CD4-positive, alpha-beta T cell treated with Interleukin-17A for 1 hour (primary cell): ENCODE measurements at regions not wholly inside any gene's neighbourhood (a gene's known extent, or its start where the extent isn't known, plus 50 kb on each side); places are given as distances from the start of the nearest gene placed in this dataset.
"Not testable (repeated sequence)": the region's sequence is repeated elsewhere in the genome, so short reads cannot be mapped to it uniquely, and the experiment has no call there.

Experiments used
- DNase-seq: peaks from one replicate; pipeline ENCODE4 v3.0.0-alpha.2; 2020

DNA sequence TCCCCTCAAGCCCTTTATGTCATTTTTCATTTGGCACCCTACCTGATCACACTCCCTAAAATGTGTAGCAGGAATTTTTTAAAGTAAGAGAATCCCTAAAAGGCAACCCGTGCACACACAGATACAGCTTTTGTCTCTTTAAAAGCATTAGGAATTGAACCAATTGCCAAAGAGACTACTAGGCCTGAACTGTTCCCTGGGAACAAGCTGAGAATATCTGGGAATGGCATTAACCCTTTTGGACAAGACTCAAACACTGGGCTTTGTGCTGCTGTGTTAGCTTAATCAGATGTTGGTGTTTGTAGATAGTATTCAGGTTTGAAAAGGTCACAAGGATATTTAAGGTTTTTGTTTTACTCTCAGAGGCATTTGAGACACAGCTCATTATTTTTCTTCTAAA, 414.4 kb upstream of the PDZRN3 start:
- DNase-seq = no peak

DNA sequence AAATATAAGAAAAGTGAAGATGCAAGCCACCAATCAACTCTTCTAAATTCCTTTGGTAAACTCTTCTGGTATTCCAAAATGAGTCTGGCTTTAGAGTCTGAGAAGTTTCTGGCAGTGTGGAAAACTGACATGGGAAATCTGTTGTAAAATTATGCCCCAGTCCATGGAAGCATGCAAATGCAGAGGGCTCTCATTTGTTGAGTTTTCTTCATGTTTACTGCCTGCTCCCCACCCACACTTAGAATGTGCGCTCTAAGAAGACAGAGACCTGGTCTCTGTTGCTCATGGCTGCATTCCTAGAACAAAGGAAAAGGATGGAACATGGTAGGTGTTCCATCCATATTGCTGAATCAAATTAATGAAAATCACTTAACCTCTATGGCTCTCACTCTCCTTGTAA, 411.8 kb upstream of the PDZRN3 start:
- DNase-seq = no peak

DNA sequence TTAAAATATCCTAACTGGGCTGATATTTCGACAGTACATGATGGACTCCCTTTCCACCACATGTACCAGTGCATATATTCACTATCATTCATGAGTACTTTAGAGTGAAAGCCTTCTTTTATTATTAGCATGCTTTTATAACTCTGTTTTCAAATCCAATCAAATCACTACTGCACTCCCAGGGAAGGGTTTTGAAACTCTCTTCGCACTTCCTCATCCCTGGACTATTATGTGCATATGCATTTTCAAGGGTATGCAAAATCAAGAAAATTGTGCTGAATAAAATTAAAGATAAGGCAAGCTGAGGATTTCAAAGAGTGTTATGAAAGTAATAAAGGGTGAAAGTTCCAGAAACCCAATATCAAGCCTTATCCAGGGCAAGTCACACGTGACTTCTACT, 411.4 kb upstream of the PDZRN3 start:
- DNase-seq = no peak

DNA sequence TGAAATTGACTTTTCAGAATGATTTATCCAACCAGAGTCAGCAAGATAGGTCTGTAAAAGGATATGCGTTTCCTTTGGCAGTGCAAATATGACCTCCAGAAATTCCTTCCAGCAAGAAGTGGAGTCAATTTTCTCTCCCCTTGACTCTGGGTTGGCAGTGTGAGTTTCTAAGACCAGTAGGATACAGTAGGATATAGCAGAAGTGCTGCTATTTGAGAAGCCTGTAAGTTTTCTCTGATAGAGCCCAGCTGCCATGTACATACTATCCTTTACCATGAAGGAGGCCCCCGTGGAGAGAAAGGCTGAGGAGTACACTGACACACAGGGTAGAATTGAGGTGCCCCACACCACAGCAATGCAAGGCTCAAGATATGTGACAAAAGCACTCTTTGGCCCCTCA, 409.1 kb upstream of the PDZRN3 start:
- no peak for DNase-seq

DNA sequence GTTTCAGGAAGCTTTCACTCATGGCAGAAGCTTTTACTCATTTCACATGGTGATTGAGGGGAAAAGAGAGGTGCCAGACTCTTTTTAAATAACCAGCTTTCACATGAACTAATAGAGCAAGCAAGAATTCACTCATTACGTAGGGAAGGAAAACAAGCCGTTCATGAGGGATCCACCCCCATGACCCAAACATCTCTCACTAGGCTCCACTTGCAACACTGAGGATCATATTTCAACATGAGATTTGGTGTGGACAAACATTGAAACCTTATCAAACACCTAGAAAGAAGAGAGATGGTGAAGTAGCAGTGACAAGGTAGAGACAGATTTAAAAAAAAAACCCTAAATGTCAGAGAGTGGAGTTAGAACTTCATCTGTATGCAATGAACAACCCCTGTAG, 408.6 kb upstream of the PDZRN3 start:
- DNase-seq = no peak

DNA sequence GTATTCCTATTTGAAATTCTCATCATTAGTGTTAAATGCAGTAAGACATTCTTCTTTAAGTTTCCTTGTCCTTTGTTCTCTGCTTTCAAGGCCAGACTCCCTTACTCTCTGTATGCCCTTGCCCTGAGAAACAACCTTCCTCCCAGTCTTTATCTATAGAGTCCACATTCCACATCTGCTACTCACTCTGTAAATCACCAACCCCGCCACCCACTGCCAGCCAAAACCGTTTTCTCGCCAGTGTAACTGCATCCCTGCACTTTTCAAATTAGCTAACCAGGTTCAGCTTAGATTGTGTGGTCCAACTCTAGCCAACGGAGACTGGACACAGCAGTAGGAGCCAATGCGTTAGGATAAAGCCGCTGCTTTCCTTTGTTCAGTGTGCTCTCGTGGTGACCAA, 402.4 kb upstream of the PDZRN3 start:
- DNase-seq = no peak

DNA sequence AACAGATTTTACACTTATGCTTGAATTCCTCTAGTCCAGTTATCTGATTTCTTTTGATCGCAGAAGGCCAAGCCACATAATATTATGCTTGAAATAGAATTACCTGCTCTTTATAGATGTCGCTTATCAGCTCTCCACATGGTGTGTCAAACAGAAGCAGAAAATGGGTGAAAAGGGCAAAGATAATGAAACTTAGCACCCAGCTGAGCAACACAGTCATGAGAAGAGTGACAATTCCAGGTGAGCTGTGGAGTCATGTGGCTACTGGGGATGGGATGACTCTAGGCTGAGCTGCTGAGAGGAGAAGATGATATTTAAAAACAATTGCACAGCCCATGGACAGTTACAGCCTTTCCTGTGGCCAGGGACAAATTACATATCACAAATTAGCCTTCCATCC, 398.7 kb upstream of the PDZRN3 start:
- DNase-seq = no peak

DNA sequence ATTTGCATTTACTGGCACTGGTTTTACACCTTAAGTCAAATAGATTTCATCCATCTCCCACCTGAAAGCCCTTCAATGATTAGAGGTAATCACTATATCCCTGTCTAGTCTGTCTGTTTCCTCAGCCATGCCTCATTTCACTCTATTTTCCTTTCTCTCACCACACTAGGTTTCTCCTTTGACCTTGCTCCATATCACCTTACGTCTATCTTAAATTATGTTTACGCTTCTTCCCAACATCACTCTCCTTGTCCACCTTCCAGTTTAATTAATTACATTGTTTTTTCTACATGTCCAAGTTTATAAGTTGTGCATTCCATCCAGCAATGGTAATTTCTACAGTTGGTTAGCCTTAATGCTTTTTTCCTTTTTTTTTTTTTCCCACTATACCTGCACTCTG, 396.7 kb upstream of the PDZRN3 start:
- no peak for DNase-seq

DNA sequence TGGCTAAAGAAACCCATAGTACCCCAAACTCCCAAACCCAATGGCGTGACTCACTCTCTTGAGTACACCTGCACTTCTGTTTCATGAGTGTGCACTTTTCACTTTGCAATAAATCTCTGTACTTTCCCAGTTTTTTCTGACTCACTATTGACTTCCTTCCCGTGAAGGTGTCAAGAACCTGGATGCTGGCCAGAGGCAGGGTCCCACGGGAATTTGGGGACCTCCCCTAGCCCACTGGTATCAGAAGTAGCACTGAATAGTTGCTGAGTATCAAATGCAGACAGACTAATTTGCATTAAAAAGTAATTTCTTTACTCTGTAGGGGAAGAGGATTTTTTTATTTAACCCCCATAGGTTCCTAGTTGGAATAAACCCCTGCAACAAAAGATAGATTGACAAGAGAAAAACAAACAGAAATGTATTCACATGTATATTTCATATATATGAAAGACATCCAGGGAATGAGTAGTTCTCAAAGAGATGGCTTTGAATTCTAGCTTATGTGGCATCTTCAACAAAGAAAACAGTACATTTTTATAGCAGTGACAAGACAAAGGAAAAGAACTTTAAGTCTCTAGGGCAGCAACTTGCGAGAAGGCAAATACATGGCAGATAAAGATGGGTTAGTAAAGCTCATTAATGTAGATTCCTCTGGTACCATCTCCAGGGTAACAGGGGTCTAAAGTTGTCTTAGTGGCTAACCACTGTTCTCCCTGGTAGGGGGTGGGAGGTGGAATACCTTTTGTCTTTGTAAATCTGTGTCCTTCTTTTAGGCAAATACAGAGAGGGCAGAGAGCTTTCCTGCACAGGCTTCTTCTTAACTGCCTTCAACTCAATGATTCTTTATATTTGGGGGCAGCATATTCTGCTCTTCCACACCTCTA, 385.5 kb upstream of the PDZRN3 start:
- no peak for DNase-seq

DNA sequence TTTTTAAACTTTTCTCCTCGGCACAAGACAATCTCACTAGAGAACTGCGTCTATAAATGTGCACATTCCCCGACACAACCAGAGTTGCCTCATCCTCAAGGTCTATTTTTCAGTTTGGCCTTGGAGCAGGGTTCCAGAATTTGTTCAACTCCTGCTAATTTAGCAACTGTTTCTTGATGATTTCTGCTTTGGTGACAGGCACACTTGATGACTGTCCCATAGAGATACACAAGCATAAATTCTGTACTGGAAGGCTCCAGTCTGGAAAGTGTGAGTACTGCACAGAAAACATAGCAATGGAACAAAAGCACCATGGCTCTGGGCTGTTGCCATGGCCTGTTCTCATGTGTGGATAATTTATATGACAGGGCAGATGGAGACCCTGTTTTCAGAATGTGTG, 379.6 kb upstream of the PDZRN3 start:
- DNase-seq = no peak

DNA sequence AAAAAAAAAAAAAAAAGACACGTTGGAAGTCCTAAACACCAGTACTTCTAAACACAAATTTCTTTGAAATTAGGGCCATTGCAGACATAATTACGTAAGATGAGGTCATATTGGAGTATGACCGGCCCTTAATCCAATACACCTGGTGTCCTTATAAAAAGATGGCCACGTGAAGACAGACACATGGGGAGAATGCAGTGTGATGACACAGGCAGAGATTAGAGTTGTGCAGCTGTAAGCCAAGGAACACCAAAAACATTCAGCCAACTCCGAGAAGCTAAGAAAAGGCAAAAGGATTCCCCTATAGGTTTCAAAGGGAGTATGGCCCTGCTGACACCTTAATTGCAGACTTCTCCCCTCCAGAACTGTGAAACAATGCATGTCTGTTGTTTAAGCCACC, 379.0 kb upstream of the PDZRN3 start:
- no peak for DNase-seq

DNA sequence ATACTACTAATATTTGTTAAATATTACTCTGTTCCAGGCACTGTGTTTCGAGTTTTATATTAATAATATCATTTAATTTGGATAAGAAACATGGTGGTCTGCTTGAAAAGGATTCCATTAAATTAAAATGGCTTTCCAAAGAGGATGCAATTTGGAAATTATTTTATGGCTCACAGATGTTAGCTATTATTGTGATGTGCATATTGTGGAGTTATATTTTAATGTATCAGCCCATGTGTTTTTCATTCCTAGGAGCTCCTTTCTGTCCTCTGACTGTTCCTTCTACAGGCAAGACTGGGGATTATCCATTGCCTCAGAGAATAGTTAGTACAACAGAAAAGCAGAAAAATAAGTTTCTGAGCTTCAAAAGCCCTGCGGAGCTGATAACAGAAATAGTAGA, 376.7 kb upstream of the PDZRN3 start:
- no peak for DNase-seq

DNA sequence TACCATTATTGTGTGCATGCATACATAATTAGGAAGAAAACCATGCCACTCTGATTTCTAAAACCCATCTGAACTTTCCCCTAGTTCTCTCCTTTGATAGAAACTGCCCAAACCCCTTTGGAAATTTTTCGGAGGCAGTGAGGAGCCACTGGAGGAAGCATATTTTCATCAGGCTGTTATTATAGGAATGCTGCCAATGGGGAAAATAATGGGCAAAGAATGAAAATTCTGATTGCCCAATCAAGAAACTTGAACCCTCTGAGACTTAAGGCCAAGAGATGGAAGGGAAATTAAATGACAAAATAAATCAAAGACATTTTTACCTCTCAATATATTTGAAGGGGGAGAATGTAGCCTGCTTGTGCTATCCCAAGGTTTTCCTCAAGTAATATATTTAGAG, 376.0 kb upstream of the PDZRN3 start:
- DNase-seq = no peak

DNA sequence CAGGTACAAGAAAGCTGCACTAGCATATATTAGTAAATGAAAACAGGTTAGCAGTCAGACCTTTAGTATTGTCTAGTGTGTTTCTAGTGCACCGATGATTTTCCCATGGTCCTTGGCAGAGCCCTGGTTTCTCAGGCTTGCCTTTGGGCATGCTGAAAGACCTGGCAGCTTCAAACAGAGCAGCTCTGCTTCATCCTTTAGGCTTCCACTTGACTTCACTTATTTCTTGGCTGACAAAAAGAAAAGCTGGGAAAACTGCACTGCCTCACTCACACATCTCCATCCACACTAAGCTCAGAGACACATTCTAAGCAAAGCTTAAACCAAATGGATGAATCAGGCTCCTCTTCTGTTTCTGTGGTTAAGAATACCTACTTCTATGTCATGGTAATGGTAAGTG, 374.8 kb upstream of the PDZRN3 start:
- no peak for DNase-seq

DNA sequence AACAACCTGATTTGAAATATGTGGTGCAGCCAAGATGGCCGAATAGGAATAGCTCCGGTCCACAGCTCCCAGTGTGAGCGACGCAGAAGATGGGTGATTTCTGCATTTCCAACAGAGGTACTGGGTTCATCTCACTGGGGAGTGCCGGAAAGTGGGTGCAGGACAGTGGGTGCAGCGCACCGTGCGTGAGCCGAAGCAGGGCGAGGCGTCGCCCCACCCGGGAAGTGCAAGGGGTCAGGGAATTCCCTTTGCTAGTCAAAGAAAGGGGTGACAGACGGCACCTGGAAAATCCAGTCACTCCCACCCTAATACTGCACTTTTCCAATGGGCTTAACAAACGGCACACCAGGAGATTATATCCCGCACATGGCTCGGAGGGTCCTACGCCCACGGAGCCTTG, 365.9 kb upstream of the PDZRN3 start:
- not testable (repeated sequence) for DNase-seq

DNA sequence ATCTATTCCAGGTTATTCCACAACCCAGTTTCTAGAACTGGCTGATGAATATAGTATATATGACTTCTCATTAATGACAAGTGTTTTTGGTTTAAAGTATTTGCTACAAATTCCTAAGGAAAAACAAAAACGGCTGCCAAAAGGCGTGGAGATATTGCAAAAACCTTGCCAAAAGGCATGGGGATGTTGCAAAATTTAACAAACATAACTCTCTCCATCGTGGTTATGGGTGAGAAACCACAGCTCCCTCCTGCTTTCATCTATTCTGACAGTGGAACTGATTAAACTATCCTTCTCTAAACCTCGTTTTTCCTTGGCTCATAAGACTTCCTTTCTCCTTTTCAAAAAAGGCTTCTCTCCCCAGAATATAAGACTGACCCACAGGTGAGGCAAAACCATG, 342.0 kb upstream of the PDZRN3 start:
- no peak for DNase-seq

DNA sequence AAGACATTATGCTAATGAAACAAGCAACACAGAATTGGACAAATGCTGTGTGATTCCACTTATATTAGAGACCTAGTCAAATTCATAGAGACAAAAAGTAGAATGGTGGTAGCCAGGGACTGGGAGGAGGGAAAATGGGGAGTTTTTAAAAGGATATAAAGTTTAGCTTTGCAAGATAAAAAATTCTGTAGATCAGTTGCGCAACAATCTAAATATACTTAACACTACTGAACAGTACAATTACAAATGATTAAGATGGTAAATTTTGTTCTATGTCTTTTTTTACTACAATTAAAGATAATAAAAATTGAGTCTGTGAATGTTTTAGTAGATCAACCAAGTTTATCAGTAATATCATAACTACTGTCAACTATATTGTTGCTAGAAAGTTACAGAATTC, 340.1 kb upstream of the PDZRN3 start:
- no peak for DNase-seq

DNA sequence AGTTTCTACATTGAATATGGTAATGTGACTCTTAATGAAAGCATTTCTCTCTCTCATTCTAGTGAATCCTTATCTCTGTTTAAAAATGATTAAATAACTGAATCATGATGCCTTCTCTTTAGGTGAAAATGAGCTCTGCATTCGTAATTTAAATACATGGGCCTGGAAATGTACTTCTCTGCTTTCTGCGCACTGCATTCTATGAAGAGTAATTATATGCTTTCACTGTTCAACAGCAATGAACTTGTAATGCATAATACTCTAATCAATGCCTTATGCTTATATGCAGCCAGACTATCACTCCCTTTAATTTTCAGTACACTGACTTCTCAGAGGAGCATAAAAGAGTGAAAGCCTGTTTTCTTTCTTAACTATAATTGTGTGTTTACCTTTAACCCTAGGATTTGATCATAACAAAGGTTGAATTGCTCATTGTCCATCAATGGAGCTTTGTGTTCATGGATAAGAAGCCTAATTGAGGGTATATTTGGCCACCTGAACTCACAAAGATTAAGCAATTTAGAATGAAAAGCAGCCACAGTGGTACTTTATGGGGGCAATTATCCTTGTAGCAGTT, 330.8 kb upstream of the PDZRN3 start:
- DNase-seq = no peak

DNA sequence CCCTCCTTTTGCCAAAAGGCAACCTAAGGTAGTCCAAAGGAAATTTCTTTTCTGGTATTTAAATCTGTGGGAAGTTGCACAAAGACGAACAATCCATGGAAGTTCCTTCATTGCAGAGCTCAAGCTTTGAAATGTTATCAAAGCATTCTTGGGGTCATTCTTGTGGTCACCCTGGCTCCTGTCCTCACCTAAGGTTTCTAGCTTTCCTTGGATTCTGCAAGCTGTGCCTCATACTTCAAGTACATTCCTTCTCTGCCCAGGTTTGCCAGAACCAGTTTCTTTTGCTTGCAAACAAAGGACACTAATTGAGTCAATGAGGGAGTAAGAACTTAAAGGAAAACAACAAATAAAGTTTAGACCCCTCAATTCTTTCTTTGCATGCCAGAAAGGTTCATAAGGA, 329.8 kb upstream of the PDZRN3 start:
- DNase-seq = no peak

DNA sequence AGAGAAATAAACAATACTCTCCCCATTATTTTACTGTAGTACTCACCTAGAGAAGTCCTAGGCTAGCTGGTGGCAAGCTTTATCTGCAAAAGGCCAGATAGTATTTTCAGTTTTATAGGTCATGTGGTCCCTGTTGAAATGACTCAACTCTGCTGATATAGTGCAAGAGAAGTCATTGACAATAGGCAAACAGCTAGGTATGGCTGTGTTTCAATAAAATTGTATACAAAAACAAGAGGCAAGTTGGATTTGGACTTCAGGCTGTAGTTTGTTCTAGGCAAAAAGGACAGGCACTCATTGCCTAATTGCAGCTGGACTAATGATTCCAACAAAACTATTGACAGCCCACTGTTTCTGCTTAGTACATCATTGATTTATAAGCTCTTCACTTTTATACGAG, 328.0 kb upstream of the PDZRN3 start:
- no peak for DNase-seq

DNA sequence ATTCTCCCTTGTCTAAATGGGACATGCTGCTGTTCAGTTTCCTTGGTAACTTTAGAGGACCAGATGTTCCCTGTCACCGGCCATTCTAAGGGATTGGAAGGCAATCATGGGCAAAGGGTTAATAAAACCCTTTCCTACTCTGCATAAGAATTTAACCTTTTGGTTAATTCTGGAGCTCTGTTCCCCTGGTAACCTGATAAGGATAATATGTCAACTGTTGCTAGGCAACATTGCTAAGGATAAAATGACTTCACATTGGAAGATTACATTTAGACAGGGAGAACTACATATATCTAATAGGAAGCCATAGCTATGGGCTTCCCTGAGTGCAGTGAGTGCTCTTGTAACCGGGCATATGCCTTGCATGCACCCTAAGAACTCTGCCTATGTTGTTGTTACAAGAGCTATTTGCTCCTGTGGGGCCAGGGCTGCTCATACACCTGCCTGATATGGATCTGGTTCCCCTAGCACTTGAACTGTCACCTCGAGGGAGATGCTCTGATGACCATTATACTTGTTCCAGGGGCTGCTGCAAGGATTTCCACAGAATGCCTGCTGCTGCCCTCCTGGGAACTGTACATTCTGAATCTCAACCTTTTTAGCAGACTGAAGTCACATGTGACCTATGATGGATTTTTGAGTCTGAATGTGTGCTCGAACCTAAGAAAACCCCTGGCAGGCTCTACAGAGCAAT, 326.3 kb upstream of the PDZRN3 start:
- DNase-seq = no peak

DNA sequence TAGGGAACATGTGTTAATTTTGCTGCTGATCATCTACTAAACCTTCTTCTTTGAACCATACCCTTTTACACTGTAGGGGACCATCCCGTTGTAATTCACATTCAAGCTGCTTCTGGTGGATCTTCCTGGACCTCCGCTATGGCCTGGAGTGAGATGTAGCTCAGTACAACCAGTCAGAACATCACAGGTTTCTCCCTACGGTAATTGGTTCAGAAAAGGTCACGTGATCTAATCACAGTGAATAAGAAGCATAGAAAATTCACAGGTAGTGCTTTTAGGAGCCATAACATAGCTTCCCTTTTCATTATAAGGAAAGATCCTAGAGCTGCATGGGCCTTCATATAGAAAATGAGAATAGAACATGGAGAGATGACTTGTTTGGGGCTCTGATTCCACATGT, 320.8 kb upstream of the PDZRN3 start:
- DNase-seq = no peak

DNA sequence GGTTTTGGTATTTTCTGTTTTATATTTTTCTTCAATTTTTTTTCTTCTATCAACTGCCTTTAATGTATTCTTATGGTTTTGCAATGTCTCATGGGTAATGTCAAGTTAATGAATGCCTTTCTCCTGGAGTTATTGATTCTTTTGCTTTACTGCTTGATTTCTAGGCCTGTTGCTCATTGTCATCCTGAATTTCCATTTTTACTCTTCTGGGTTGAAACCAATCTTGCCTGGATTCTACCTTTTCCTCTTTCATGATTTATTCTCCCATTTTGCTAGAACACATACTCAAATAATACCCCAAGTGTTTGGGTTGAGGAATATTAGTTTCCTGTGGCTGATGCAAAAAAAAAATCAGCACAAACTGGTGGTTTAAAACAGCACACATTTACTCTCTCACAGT, 315.2 kb upstream of the PDZRN3 start:
- no peak for DNase-seq

DNA sequence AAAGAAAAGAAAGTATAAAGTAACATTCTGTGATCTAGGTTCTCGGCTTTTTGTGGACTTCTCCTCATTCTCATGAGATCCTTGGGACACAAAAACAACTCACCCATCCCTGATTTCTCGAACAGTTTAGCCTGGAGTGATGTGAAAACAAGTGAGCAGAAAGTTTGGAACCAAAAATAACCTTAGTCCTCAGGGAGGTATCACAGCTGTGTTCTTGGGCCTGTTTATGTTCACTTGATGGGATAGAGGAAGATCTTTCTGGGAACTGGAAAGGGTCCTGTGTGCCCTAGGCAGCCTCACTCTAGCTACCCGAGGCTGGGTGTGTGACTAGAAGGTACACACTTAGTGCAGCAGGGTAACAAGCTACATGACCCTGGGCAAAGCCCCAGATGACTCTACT, 308.8 kb upstream of the PDZRN3 start:
- DNase-seq = no peak

DNA sequence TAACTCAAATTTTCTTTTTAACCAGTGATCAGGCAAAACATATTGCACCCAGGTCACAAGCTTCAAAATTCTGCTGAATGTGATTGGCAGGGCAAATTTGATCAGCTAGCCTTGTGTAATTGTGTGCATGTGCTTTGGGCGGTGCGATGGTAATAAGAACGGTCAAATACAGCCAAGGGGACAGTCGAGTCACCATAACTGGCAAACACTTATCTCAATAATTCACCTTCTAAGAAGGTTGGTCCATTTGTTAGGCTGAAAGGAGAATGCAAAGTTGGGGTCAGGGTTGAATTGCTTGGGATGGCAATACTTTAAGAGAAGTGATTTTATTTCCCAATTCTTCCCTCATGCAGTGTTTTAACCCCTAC, 302.4 kb upstream of the PDZRN3 start:
- DNase-seq = no peak
